ENCODE measurements at regions not wholly inside any gene's neighbourhood (a gene's known extent, or its start where the extent isn't known, plus 50 kb on each side); places are given as distances from the start of the nearest gene placed in this dataset.

- TF ChIP-seq REST (IDR thresholded peaks at IDR 0.05; ENCODE audit: insufficient read depth in 1 of 2, low read depth in 2 of 2, low read length in 2 of 2) (no peak), POLR2AphosphoS5 (IDR thresholded peaks at IDR 0.05; ENCODE audit: low read depth, low read length) (no peak)
Observed at GRCh38 chr15:75125935-75126334, 75.7 kb upstream of the C15orf39 start.

GRCh38 chr15:75126864-75127580 lies 74.7 kb upstream of the C15orf39 start:
- no peak for TF ChIP-seq REST (IDR thresholded peaks at IDR 0.05; ENCODE audit: insufficient read depth in 1 of 2, low read depth in 2 of 2, low read length in 2 of 2)
- TF ChIP-seq SIN3A (IDR thresholded peaks at IDR 0.05; ENCODE audit: borderline replicate concordance, insufficient read depth, low read length) = no peak
- TF ChIP-seq FOXP2 (optimal IDR thresholded peaks at IDR 0.05; ENCODE audit: borderline replicate concordance, extremely low read depth, extremely low read length, insufficient read depth) = no peak
- no peak for TF ChIP-seq TAF1 (IDR thresholded peaks at IDR 0.05; ENCODE audit: borderline replicate concordance, insufficient read depth, low read length)
- no peak for TF ChIP-seq POLR2AphosphoS5 (IDR thresholded peaks at IDR 0.05; ENCODE audit: low read depth, low read length)

GRCh38 chr15:75129788-75130187 lies 71.9 kb upstream of the C15orf39 start:
- no peak for TF ChIP-seq TAF1 (IDR thresholded peaks at IDR 0.05; ENCODE audit: borderline replicate concordance, insufficient read depth, low read length)
- no peak for TF ChIP-seq REST (IDR thresholded peaks at IDR 0.05; ENCODE audit: insufficient read depth in 1 of 2, low read depth in 2 of 2, low read length in 2 of 2)
- TF ChIP-seq SIN3A (IDR thresholded peaks at IDR 0.05; ENCODE audit: borderline replicate concordance, insufficient read depth, low read length) = no peak
- no peak for TF ChIP-seq POLR2AphosphoS5 (IDR thresholded peaks at IDR 0.05; ENCODE audit: low read depth, low read length)
- no peak for TF ChIP-seq FOXP2 (optimal IDR thresholded peaks at IDR 0.05; ENCODE audit: borderline replicate concordance, extremely low read depth, extremely low read length, insufficient read depth)

- TF ChIP-seq POLR2AphosphoS5 (IDR thresholded peaks at IDR 0.05; ENCODE audit: low read depth, low read length) = no peak
- no peak for TF ChIP-seq REST (IDR thresholded peaks at IDR 0.05; ENCODE audit: insufficient read depth in 1 of 2, low read depth in 2 of 2, low read length in 2 of 2)
- TF ChIP-seq TAF1 (IDR thresholded peaks at IDR 0.05; ENCODE audit: borderline replicate concordance, insufficient read depth, low read length) = no peak
- TF ChIP-seq FOXP2 (optimal IDR thresholded peaks at IDR 0.05; ENCODE audit: borderline replicate concordance, extremely low read depth, extremely low read length, insufficient read depth) = no peak
- no peak for TF ChIP-seq SIN3A (IDR thresholded peaks at IDR 0.05; ENCODE audit: borderline replicate concordance, insufficient read depth, low read length)
Observed at GRCh38 chr15:75131269-75131643, 70.4 kb upstream of the C15orf39 start.

GRCh38 chr15:75134748-75135147 lies 66.9 kb upstream of the C15orf39 start:
- TF ChIP-seq TAF1 (IDR thresholded peaks at IDR 0.05; ENCODE audit: borderline replicate concordance, insufficient read depth, low read length) (no peak), REST (IDR thresholded peaks at IDR 0.05; ENCODE audit: insufficient read depth in 1 of 2, low read depth in 2 of 2, low read length in 2 of 2) (no peak), SIN3A (IDR thresholded peaks at IDR 0.05; ENCODE audit: borderline replicate concordance, insufficient read depth, low read length) (no peak), POLR2AphosphoS5 (IDR thresholded peaks at IDR 0.05; ENCODE audit: low read depth, low read length) (no peak), FOXP2 (optimal IDR thresholded peaks at IDR 0.05; ENCODE audit: borderline replicate concordance, extremely low read depth, extremely low read length, insufficient read depth) (no peak)
